IPS DF 6.9 (cell line): ENCODE measurements at regions not wholly inside any gene's neighbourhood (a gene's known extent, or its start where the extent isn't known, plus 50 kb on each side); places are given as distances from the start of the nearest gene placed in this dataset.
"Not testable (repeated sequence)": the region's sequence is repeated elsewhere in the genome, so short reads cannot be mapped to it uniquely, and the experiment has no call there.

ENCODE experiments used
- DNase-seq: peaks from one replicate; pipeline ENCODE4 v3.0.0-alpha.2; 2013; ENCODE audit warnings: low read depth, low spot score
- H3K27ac ChIP-seq: one replicate; pipeline ENCODE4 v1.5.1; 2013; ENCODE audit warnings: low read length, control low read depth
- H3K27me3 ChIP-seq: 2 replicates; pipeline ENCODE4 v1.6.1; 2013; ENCODE audit warnings: mild to moderate bottlenecking, low read length; ENCODE audit not compliant: control insufficient read depth, insufficient read depth
- H3K36me3 ChIP-seq: 2 replicates; pipeline ENCODE4 v1.6.1; 2013; ENCODE audit warnings: low read length; ENCODE audit not compliant: control insufficient read depth, insufficient read depth
- H3K4me1 ChIP-seq: 2 replicates; pipeline ENCODE4 v1.6.1; 2013; ENCODE audit warnings: low read length; ENCODE audit not compliant: control insufficient read depth, insufficient read depth
- H3K4me3 ChIP-seq: 2 replicates; pipeline ENCODE4 v1.5.1; 2013; ENCODE audit warnings: mild to moderate bottlenecking, low read length
- H3K9me3 ChIP-seq: 2 replicates; pipeline ENCODE4 v1.6.1; 2013; ENCODE audit warnings: low read length, inconsistent platforms; ENCODE audit not compliant: control insufficient read depth, insufficient read depth
- WGBS: extraction: QIAGEN DNeasy Blood & Tissue Kit; methylation state at CpG from one replicate; pipeline ENCODE4 v1.1.7; 2013; ENCODE audit warnings: mixed read lengths, missing lambda C conversion rate; ENCODE audit not compliant: insufficient read length, insufficient coverage; 5-methylcytosine and 5-hydroxymethylcytosine counted together

DNA sequence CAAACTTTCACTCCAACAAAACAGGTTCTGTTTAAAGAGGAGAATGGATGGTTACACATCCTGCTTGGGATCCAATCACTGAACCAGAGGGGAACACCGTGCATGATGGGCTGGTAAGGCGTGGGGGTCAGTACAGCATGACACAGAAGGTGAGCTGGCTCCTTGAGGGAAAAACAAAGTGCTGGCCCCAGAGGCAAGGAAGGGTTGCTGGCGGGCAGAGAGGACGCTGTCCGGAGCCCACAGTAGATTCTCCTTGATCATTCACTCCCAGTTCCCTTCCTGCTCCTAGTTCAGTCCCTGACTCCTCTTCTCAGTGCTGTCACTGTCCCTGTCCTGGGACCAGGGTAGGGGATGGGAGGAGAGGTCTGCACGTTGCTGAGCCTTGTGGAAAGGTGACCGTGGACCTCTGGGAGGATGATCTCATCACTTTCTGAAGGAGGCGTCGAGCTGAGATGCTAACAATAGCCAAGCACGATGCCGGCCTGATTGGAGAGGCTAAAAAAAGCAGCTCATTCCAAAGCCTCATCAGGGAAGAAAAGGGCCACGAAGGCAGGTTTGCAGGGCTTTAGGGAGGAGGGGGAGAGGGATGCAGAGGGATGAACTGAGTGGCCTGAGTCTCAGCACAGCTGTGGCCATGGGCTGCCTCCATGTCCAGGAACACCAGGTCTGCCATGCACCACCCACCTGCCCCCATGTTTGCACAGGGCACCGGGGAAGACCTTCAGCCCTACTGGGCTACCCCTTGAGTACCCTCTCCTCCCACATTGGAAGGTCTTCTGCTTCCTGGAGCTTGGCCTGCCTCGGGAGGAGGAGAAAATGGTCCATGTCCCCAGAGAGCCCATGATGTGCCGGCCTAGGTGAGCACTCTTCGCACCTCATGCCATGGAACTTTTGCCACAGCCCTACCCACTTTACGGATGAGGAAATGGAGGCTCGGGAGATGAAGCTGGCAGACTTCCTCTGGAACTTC is 72.7 kb upstream of the RTL6 start:
- DNase-seq: no peak
- no peak overlapping the region for H3K27ac ChIP-seq
- H3K9me3 ChIP-seq: no peaks in the 10 kb centered on the region
- no peaks in the 10 kb centered on the region; the same call in 1 of the 2 replicates for H3K4me1 ChIP-seq
- no peaks in the 10 kb centered on the region for H3K36me3 ChIP-seq
- no CpG with 5 or more reads among the region's 18 CpGs for WGBS
- no peaks in the 10 kb centered on the region for H3K27me3 ChIP-seq
- no peak overlapping the region for H3K4me3 ChIP-seq

DNA sequence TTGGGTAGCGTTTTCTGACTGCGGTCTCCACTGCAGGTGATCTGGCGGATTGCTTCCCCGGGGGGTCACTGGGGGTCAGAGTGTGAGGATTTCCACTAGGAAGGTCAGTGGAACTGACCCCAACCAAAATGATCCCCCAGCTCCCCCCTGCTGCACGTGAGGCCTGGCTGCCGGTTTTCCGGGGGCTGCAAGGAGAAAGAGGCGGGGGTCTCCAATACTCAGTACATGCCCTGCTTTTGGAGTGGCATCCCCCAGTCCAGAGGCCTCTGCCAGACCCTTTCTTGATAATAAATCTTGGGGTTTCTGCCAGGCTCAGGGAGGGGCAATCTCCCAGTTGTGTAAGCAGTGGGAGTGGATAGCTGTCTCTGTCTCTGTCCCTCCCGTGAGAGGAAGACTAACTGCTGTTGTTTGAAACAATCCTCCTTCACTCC is 71.5 kb upstream of the RTL6 start:
- H3K27ac ChIP-seq: no peak overlapping the region
- no peaks in the 10 kb centered on the region; the same call in 1 of the 2 replicates for H3K4me1 ChIP-seq
- WGBS: no CpG with 5 or more reads among the region's 9 CpGs
- no peaks in the 10 kb centered on the region for H3K36me3 ChIP-seq
- H3K4me3 ChIP-seq: no peak overlapping the region
- no peak for DNase-seq
- H3K9me3 ChIP-seq: no peaks in the 10 kb centered on the region
- H3K27me3 ChIP-seq: no peaks in the 10 kb centered on the region

DNA sequence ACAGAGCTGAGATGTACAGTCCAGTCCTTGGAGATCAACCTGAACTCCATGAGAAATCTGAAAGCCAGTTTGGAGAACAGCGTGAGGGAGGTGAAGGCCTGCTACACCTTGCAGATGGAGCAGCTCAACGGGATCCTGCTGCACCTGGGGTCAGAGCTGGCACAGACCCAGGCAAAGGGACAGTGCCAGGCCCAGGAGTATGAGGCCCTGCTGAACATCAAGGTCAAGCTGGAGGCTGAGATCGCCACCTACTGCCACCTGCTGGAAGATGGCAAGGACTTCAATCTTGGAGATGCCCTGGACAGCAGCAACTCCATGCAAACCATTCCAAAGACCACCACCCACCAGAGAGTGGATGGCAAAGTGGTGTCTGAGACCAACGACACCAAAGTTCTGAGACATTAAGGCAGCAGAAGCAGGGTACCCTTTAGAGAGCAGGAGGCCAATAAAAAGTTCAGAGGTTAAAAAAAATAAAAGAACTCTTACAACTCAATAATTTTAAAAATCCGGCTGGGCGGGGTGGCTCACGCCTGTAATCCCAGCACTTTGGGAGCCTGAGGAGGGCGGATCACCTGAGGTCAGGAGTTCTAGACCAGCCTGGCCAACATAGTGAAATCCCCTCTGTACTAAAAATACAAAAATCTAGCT is 69.9 kb upstream of the RTL6 start:
- Histone ChIP-seq H3K9me3 (no peaks in the 10 kb centered on the region), H3K27me3 (no peaks in the 10 kb centered on the region), H3K4me1 (no peaks in the 10 kb centered on the region; the same call in 1 of the 2 replicates), H3K36me3 (no peaks in the 10 kb centered on the region), H3K27ac (no peak overlapping the region), H3K4me3 (no peak overlapping the region)
- WGBS: no CpG with 5 or more reads among the region's 8 CpGs
- no peak for DNase-seq

DNA sequence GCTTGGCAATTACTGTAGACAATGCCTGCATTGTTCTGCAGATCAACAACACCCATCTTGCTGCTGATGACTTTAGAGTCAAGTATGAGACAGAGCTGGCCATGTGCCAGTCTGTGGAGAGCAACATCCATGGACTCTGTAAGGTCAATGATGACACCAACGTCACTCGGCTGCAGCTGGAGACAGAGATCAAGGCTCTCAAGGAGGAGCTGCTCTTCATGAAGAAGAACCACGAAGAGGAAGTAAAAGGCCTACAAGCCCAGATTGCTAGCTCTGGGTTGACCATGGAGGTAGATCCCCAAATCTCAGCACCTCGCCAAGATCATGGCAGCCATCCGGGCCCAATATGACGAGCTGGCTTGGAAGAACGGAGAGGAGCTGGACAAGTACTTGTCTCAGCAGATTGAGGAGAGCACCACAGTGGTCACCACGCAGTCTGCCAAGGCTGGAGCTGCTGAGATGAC is 69.4 kb upstream of the RTL6 start:
- H3K4me1 ChIP-seq, H3K9me3 ChIP-seq, H3K27ac ChIP-seq, H3K27me3 ChIP-seq, H3K4me3 ChIP-seq, DNase-seq, H3K36me3 ChIP-seq: not testable (repeated sequence)
- no CpG with 5 or more reads among the region's 8 CpGs for WGBS

DNA sequence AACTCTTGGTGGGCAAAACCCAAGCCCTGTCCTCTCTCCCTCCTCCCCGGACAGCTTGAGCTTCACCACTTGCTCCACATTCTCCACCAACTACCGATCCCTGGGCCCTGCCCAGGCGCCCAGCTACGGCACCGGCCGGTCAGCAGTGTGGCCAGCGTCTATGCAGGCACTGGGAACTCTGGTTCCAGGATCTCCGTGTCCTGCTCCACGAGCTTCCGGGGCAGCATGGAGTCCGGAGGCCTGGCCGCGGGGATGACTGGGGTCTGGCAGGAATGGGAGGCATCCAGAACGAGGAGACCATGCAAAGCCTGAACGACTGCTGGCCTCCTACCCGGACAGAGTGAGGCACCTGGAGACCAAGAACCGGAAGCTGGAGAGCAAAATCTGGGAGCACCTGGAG is 68.9 kb upstream of the RTL6 start:
- Histone ChIP-seq H3K9me3 (no peaks in the 10 kb centered on the region), H3K4me1 (no peaks in the 10 kb centered on the region; the same call in 1 of the 2 replicates), H3K4me3 (no peak overlapping the region), H3K36me3 (no peaks in the 10 kb centered on the region), H3K27ac (no peak overlapping the region), H3K27me3 (no peaks in the 10 kb centered on the region)
- DNase-seq: no peak
- no CpG with 5 or more reads among the region's 17 CpGs for WGBS

DNA sequence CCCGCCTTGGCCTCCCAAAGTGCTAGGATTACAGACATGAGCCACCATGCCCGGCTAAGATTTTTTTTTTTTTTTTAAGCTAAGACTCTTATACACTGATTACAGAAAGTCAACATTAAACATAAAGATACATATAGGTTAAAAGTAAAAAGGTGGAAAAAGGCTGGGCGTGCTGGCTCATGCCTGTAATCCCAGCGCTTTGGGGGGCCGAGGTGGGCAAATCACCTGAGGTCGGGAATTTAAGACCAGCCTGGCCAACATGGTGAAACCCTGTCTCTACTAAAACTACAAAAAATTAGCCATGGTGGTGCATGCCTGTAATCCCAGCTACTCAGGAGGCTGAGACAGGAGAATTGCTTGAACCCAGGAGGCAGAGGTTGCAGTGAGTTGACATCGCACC is 64.6 kb upstream of the RTL6 start:
- not testable (repeated sequence) for H3K27me3 ChIP-seq, H3K4me3 ChIP-seq, H3K9me3 ChIP-seq, H3K27ac ChIP-seq, H3K36me3 ChIP-seq, DNase-seq, H3K4me1 ChIP-seq
- no CpG with 5 or more reads among the region's 7 CpGs for WGBS

DNA sequence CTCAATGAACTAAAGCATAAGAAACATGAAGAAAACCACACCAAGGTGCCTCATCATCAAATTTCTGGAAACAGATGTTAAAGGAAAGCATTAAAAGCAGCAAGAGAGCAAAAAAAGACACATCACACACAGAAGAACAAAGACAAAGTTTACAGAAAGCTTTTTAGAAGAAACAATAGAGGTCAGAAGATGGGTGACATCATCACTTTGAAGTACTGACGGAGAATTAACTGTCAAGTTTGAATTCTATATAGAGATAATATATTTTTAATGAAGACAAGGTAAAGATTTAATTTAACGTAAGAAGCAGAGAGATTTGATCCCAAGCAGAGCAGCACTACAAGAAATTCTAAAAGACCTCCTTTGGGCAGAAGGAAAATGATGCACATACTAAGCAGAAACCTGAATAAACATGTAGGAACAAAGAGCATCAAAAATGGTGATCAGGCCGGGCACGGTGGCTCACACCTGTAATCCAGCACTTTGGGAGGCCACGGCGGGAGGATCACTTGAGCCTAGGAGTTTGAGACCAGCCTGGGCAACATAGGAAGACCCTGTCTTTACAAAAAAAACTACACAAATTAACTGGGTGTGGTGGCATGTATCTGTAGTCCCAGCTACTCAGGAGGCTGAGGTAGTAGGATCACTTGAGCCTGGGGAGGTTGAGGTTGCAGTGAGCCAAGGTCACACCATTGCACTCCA is 63.3 kb upstream of the RTL6 start:
- DNase-seq: no peak
- WGBS: no CpG with 5 or more reads among the region's 6 CpGs
- Histone ChIP-seq H3K27ac (no peak overlapping the region), H3K36me3 (no peaks in the 10 kb centered on the region), H3K9me3 (no peaks in the 10 kb centered on the region), H3K4me1 (no peaks in the 10 kb centered on the region), H3K27me3 (no peaks in the 10 kb centered on the region), H3K4me3 (no peak overlapping the region)

DNA sequence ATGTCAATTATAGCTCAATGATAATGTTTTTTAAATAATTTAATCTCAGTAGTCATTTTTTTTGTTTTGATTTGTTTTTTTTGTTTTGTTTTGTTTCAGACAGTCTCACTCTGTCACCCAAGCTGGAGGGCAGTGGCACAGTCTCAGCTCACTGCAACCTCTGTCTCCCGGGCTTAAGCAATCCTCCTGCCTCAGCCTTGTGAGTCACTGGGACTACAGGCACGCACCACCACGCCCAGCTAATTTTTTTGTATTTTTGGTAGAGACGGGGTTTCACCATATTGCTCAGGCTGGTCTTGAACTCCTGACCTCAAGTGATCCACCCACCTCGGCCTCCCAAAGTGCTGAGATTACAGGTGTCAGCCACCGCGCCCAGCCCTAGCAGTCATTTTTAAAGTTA is 60.6 kb upstream of the RTL6 start:
- not testable (repeated sequence) for DNase-seq, H3K9me3 ChIP-seq, H3K4me1 ChIP-seq, H3K4me3 ChIP-seq, H3K36me3 ChIP-seq, H3K27ac ChIP-seq, H3K27me3 ChIP-seq
- WGBS: no CpG with 5 or more reads among the region's 7 CpGs

DNA sequence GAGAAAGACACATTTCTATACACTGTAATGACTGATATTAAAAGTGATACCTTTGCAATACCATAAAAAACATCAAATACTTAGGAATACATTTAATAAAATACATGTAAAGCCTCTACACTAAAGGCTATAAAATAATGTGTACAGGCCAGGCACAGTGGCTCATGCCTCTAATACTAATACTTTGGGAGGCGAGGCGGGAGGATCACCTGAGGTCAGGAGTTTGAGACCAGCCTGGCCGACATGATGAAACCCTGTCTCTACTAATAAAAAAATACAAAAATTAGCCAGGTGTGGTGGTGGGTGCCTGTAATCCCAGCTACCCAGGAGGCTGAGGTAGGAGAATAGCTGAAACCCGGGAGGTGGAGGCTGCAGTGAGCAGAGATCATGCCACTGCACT is 59.8 kb upstream of the RTL6 start:
- not testable (repeated sequence) for H3K4me1 ChIP-seq, H3K36me3 ChIP-seq, H3K27me3 ChIP-seq, DNase-seq, H3K27ac ChIP-seq, H3K9me3 ChIP-seq, H3K4me3 ChIP-seq
- no CpG with 5 or more reads among the region's 4 CpGs for WGBS

DNA sequence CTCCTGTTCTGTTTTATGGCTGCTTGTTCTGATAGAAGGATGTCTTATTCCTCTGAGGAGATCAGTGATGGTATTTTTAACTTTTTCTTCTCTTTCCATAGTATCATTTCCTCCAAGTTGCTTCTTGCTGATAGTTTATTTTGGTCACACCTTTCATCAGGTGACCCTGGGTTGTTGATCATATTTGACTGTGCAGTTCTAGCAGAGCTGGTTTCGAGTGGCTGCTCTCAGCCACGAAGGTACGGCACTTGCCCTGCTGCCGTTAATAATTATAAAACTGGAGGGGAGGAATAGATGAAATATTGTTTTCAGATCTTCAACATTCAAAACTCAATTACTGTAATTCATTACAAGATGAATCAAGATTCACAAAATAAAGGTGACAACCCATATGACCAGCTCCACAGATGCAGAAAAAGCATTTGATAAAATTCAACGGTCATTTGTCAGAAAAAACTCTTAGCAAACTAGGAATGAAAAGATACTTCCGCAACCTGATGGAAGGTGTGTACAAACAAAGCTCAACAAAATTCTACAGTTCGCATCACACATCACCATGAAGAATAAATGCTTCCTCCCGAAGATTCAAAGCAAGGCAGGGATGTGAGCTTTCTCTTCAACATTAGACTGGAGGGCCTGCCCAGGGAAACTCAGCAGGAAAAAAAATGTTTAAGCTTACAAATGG is 59.2 kb upstream of the RTL6 start:
- Histone ChIP-seq H3K9me3 (no peaks in the 10 kb centered on the region), H3K4me3 (no peak overlapping the region), H3K4me1 (no peaks in the 10 kb centered on the region), H3K27ac (no peak overlapping the region), H3K27me3 (no peaks in the 10 kb centered on the region), H3K36me3 (no peaks in the 10 kb centered on the region)
- no CpG with 5 or more reads among the region's 8 CpGs for WGBS
- DNase-seq: no peak
